GM23338 (cell line): ENCODE measurements at regions not wholly inside any gene's neighbourhood (a gene's known extent, or its start where the extent isn't known, plus 50 kb on each side); places are given as distances from the start of the nearest gene placed in this dataset.

Source experiments
- ATAC-seq: fragments of 200-7000 bp; cut with Tn5 transposase; 3 replicates; pipeline ENCODE4 v1.9.1; 2020
- DNase-seq: peaks from one replicate; pipeline ENCODE4 v3.0.0-alpha.2; 2015; ENCODE audit warnings: low spot score
- H2AFZ ChIP-seq: fragments of 200-600 bp; sonication (generic); 2 replicates; pipeline ENCODE4 v1.8.0; 2016; ENCODE audit warnings: antibody characterized with exemption, mild to moderate bottlenecking, moderate library complexity
- H3F3A ChIP-seq: fragments of 200-600 bp; sonication (generic); replicated peaks from 2 replicates; pipeline ENCODE4 v1.8.0; 2017; ENCODE audit warnings: antibody characterized with exemption, mixed run types, low read depth
- H3K27ac ChIP-seq: fragments of 200-600 bp; sonication (generic); 2 replicates; pipeline ENCODE4 v1.6.1; 2016; ENCODE audit warnings: low read depth
- H3K27me3 ChIP-seq: fragments of 200-600 bp; sonication (generic); 2 replicates; pipeline ENCODE4 v1.8.0; 2016; ENCODE audit warnings: mild to moderate bottlenecking, mixed run types, moderate library complexity; ENCODE audit not compliant: insufficient read depth
- H3K36me3 ChIP-seq: fragments of 200-600 bp; sonication (generic); 2 replicates; pipeline ENCODE4 v1.8.0; 2016; ENCODE audit warnings: mild to moderate bottlenecking; ENCODE audit not compliant: insufficient read depth
- H3K4me1 ChIP-seq: fragments of 200-600 bp; sonication (generic); 2 replicates; pipeline ENCODE4 v1.8.0; 2016; ENCODE audit warnings: mild to moderate bottlenecking, moderate library complexity; ENCODE audit not compliant: insufficient read depth
- H3K4me2 ChIP-seq: fragments of 200-600 bp; sonication (generic); 2 replicates; pipeline ENCODE4 v1.7.1; 2017; ENCODE audit warnings: mixed run types
- H3K4me3 ChIP-seq: fragments of 200-600 bp; sonication (generic); 2 replicates; pipeline ENCODE4 v1.6.1; 2016; ENCODE audit warnings: mixed run types
- H3K79me2 ChIP-seq: fragments of 200-600 bp; sonication (generic); replicated peaks from 2 replicates; pipeline ENCODE4 v1.8.0; 2017; ENCODE audit warnings: mild to moderate bottlenecking; ENCODE audit not compliant: insufficient read depth
- H3K9me2 ChIP-seq: fragments of 200-600 bp; sonication (generic); 2 replicates; pipeline ENCODE4 v1.8.0; 2017; ENCODE audit not compliant: insufficient read depth
- H4K20me1 ChIP-seq: fragments of 200-600 bp; sonication (generic); replicated peaks from 2 replicates; pipeline ENCODE4 v1.8.0; 2017; ENCODE audit warnings: mild to moderate bottlenecking; ENCODE audit not compliant: insufficient read depth
- H3K27ac Mint-ChIP-seq: 2 replicates; pipeline ENCODE4 v1.8.0; 2020; ENCODE audit warnings: inconsistent platforms, mild to moderate bottlenecking, moderate library complexity, mixed read lengths
- H3K27me3 Mint-ChIP-seq: 3 replicates; pipeline ENCODE4 v1.8.0; 2022; ENCODE audit warnings: low read depth, mild to moderate bottlenecking, moderate library complexity, mixed read lengths, inconsistent platforms; ENCODE audit not compliant: insufficient read depth, poor library complexity
- H3K36me3 Mint-ChIP-seq: 3 replicates; pipeline ENCODE4 v1.8.0; 2021; ENCODE audit warnings: low read depth, mild to moderate bottlenecking, inconsistent platforms, moderate library complexity, mixed read lengths
- H3K4me1 Mint-ChIP-seq: 3 replicates; pipeline ENCODE4 v1.8.0; 2020; ENCODE audit warnings: mild to moderate bottlenecking, inconsistent platforms, mixed read lengths
- H3K4me3 Mint-ChIP-seq: 3 replicates; pipeline ENCODE4 v1.8.0; 2021; ENCODE audit warnings: moderate library complexity, mild to moderate bottlenecking, inconsistent platforms, mixed read lengths
- H3K9me3 Mint-ChIP-seq: 3 replicates; pipeline ENCODE4 v1.8.0; 2020; ENCODE audit warnings: moderate library complexity, mild to moderate bottlenecking, inconsistent platforms, mixed read lengths
- EZH2phosphoT487 ChIP-seq: fragments of 200-600 bp; sonication (generic); IDR thresholded peaks from one replicate; pipeline ENCODE4 v1.8.1; 2018; ENCODE audit warnings: antibody characterized with exemption; ENCODE audit not compliant: unreplicated experiment
- JUNB ChIP-seq: IDR thresholded peaks from one replicate; pipeline ENCODE4 v1.6.1; 2016; ENCODE audit warnings: antibody characterized with exemption; ENCODE audit not compliant: unreplicated experiment
- POLR2AphosphoS5 ChIP-seq: IDR thresholded peaks from 2 replicates; pipeline ENCODE4 v1.6.1; 2016; ENCODE audit warnings: antibody characterized with exemption, low read depth
- REST ChIP-seq: IDR thresholded peaks from one replicate; pipeline ENCODE4 v1.6.1; 2018; ENCODE audit warnings: antibody characterized with exemption; ENCODE audit not compliant: unreplicated experiment
- ZNF114 ChIP-seq: fragments of 250-450 bp; sonication (Bioruptor Pico); IDR thresholded peaks from 2 replicates; pipeline ENCODE4 v1.5.0; 2020; ENCODE audit warnings: mild to moderate bottlenecking, moderate library complexity
- ZNF331 ChIP-seq: fragments of 250-450 bp; sonication (Bioruptor Pico); IDR thresholded peaks from 2 replicates; pipeline ENCODE4 v1.5.0; 2020; ENCODE audit warnings: low read depth, mild to moderate bottlenecking, moderate library complexity
- TF ChIP-seq, protein P1 (sequence below): IDR thresholded peaks from 2 replicates; pipeline ENCODE4 v1.6.1; 2016; ENCODE audit warnings: antibody characterized with exemption
- TF ChIP-seq, protein P2 (sequence below), 2 experiments: fragments of 200-600 bp in 1 of 2; sonication (generic) in 1 of 2; conservative IDR thresholded peaks; 2 replicates each; pipeline versions ENCODE4 v1.5.1 to v1.6.1; 2016 to 2017; ENCODE audit warnings: antibody characterized with exemption in 2 of 2, low read depth in 2 of 2, mild to moderate bottlenecking in 2 of 2, moderate library complexity in 1 of 2
- TF ChIP-seq, protein P3 (sequence below): fragments of 250-450 bp; sonication (Bioruptor Pico); IDR thresholded peaks from 2 replicates; pipeline ENCODE4 v1.5.0; 2020; ENCODE audit warnings: mild to moderate bottlenecking, moderate library complexity

DNA sequence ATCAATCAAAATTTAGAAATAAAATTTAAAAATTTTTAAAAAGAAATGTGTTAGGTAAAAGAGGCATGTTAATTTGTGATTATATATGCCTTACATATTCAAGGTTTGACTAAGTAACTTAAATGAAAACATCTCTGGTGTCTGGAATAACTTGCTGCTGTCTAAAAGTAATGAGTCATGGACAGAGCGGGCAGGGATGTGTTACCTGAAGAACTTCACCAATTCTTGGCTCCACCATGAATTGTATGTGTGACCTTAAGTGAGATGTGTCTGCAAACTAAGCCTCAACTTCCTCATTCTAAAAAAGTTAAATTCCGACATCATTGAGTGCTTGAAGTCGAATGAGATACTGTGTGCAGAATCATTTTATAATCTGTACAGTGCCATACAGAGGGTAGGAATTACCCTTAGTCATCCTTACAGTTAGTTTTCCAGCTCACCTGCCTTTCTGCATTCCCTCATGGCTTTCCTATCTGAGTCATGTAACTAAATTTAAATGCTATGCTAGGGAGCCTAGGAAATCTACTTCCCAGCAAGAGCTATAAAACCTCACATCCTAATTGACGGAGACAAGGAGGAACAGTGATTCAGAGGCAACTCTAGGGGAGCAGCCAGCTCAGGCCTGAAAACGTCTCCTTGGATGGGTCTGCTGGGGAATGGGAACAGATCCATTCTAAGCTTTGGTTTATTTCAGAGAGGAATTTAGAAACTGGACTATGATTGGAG is 100.7 kb upstream of the TSPAN2 start (continued):
- TF ChIP-seq, protein P1, sequence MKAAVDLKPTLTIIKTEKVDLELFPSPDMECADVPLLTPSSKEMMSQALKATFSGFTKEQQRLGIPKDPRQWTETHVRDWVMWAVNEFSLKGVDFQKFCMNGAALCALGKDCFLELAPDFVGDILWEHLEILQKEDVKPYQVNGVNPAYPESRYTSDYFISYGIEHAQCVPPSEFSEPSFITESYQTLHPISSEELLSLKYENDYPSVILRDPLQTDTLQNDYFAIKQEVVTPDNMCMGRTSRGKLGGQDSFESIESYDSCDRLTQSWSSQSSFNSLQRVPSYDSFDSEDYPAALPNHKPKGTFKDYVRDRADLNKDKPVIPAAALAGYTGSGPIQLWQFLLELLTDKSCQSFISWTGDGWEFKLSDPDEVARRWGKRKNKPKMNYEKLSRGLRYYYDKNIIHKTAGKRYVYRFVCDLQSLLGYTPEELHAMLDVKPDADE: no peak
- TF ChIP-seq REST (no peak), EZH2phosphoT487 (no peak), ZNF114 (CRISPR knock-in tag) (no peak), ZNF331 (CRISPR knock-in tag) (no peak), JUNB (no peak)
- TF ChIP-seq, protein P2, sequence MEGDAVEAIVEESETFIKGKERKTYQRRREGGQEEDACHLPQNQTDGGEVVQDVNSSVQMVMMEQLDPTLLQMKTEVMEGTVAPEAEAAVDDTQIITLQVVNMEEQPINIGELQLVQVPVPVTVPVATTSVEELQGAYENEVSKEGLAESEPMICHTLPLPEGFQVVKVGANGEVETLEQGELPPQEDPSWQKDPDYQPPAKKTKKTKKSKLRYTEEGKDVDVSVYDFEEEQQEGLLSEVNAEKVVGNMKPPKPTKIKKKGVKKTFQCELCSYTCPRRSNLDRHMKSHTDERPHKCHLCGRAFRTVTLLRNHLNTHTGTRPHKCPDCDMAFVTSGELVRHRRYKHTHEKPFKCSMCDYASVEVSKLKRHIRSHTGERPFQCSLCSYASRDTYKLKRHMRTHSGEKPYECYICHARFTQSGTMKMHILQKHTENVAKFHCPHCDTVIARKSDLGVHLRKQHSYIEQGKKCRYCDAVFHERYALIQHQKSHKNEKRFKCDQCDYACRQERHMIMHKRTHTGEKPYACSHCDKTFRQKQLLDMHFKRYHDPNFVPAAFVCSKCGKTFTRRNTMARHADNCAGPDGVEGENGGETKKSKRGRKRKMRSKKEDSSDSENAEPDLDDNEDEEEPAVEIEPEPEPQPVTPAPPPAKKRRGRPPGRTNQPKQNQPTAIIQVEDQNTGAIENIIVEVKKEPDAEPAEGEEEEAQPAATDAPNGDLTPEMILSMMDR (conservative IDR thresholded peaks at IDR 0.05; ENCODE audit: low read depth in 2 of 2): no peak

DNA sequence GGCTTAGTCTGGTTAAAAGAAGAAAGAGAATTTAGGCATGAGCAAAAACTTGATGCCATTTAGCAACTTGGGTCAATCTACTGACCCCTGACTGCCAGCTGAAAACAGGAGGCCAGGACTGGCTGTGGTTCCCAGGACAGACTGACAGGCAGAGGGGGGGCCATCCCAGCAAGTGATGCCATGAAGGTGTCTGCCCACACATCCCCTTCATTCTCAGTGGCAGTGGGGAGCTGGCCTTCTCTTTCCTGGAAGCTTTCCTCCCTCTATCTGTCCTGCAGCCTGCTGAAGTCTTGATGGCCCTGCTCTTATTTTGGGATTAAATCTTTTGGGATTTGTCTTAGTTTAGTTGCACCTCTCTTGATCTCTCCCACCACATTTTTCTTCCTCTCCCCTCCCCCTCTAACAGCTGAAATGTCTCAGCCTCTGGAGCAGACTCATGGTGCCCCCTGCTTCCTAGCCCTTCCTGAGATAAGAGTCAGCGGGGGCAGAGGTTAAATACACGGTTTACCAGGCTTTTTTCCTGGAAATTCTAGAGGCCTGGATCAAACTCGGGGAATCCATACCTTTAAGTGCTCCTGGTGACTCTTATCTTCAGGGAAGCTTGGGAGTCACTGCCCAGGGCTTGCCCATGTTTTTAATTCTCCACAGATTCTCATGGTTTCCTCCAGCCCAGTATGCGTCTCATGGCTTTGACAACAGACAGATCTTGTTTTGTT is 99.5 kb upstream of the TSPAN2 start:
- H3K79me2 ChIP-seq: no peaks in the 10 kb centered on the region
- H3K36me3 ChIP-seq: no peaks in the 10 kb centered on the region
- ATAC-seq (no peak), DNase-seq (no peak)
- no peak overlapping the region for H3K4me2 ChIP-seq
- H3K36me3 Mint-ChIP-seq: no peaks in the 10 kb centered on the region
- no peak overlapping the region for H3K4me3 Mint-ChIP-seq
- H3K4me1 Mint-ChIP-seq: peaks cover 7% of the 10 kb centered on the region
- peaks cover 6% of the 10 kb centered on the region for H3K27me3 Mint-ChIP-seq
- H4K20me1 ChIP-seq: no peaks in the 10 kb centered on the region
- no peaks in the 10 kb centered on the region for H3K27me3 ChIP-seq
- no peaks in the 10 kb centered on the region for H3F3A ChIP-seq
- TF ChIP-seq POLR2AphosphoS5: no peak
- TF ChIP-seq, protein P3, sequence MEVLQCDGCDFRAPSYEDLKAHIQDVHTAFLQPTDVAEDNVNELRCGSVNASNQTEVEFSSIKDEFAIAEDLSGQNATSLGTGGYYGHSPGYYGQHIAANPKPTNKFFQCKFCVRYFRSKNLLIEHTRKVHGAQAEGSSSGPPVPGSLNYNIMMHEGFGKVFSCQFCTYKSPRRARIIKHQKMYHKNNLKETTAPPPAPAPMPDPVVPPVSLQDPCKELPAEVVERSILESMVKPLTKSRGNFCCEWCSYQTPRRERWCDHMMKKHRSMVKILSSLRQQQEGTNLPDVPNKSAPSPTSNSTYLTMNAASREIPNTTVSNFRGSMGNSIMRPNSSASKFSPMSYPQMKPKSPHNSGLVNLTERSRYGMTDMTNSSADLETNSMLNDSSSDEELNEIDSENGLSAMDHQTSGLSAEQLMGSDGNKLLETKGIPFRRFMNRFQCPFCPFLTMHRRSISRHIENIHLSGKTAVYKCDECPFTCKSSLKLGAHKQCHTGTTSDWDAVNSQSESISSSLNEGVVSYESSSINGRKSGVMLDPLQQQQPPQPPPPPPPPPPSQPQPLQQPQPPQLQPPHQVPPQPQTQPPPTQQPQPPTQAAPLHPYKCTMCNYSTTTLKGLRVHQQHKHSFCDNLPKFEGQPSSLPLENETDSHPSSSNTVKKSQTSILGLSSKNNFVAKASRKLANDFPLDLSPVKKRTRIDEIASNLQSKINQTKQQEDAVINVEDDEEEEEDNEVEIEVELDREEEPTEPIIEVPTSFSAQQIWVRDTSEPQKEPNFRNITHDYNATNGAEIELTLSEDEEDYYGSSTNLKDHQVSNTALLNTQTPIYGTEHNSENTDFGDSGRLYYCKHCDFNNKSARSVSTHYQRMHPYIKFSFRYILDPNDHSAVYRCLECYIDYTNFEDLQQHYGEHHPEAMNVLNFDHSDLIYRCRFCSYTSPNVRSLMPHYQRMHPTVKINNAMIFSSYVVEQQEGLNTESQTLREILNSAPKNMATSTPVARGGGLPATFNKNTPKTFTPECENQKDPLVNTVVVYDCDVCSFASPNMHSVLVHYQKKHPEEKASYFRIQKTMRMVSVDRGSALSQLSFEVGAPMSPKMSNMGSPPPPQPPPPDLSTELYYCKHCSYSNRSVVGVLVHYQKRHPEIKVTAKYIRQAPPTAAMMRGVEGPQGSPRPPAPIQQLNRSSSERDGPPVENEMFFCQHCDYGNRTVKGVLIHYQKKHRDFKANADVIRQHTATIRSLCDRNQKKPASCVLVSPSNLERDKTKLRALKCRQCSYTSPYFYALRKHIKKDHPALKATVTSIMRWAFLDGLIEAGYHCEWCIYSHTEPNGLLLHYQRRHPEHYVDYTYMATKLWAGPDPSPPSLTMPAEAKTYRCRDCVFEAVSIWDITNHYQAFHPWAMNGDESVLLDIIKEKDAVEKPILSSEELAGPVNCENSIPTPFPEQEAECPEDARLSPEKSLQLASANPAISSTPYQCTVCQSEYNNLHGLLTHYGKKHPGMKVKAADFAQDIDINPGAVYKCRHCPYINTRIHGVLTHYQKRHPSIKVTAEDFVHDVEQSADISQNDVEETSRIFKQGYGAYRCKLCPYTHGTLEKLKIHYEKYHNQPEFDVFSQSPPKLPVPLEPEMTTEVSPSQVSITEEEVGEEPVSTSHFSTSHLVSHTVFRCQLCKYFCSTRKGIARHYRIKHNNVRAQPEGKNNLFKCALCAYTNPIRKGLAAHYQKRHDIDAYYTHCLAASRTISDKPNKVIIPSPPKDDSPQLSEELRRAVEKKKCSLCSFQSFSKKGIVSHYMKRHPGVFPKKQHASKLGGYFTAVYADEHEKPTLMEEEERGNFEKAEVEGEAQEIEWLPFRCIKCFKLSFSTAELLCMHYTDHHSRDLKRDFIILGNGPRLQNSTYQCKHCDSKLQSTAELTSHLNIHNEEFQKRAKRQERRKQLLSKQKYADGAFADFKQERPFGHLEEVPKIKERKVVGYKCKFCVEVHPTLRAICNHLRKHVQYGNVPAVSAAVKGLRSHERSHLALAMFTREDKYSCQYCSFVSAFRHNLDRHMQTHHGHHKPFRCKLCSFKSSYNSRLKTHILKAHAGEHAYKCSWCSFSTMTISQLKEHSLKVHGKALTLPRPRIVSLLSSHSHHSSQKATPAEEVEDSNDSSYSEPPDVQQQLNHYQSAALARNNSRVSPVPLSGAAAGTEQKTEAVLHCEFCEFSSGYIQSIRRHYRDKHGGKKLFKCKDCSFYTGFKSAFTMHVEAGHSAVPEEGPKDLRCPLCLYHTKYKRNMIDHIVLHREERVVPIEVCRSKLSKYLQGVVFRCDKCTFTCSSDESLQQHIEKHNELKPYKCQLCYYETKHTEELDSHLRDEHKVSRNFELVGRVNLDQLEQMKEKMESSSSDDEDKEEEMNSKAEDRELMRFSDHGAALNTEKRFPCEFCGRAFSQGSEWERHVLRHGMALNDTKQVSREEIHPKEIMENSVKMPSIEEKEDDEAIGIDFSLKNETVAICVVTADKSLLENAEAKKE (CRISPR knock-in tag): no peak
- no peak overlapping the region for H3K27ac ChIP-seq
- peak overlapping the region; percentile 72; the same call in 1 of the 2 replicates for H2AFZ ChIP-seq
- H3K4me1 ChIP-seq: no peaks in the 10 kb centered on the region
- H3K27ac Mint-ChIP-seq: no peak overlapping the region
- H3K4me3 ChIP-seq: no peak overlapping the region
- no peaks in the 10 kb centered on the region for H3K9me3 Mint-ChIP-seq
- no peaks in the 10 kb centered on the region for H3K9me2 ChIP-seq
